ENCODE measurements at regions not wholly inside any gene's neighbourhood (a gene's known extent, or its start where the extent isn't known, plus 50 kb on each side); places are given as distances from the start of the nearest gene placed in this dataset.

GRCh38 chr1:188594542-188595235 lies 1765.9 kb downstream of the PLA2G4A start:
- no peak overlapping the region for H3K4me3 ChIP-seq (ENCODE audit: low read depth, poor library complexity, severe bottlenecking)
- intact Hi-C loops (cut with DNase I; ENCODE audit: low total_unique reads) = no loop called here
- WGBS, 2 donors = 72 to 78% methylated on average over 5 of the region's 5 CpGs
- DNase-seq (ENCODE audit: low spot score in 2 of 2) = no peak
- TF ChIP-seq POLR2A (IDR thresholded peaks at IDR 0.05) = no peak
- no peak for TF ChIP-seq CTCF (IDR thresholded peaks at IDR 0.05)

- intact Hi-C loops (cut with DNase I; ENCODE audit: low total_unique reads) = no loop called here
- DNase-seq (ENCODE audit: low spot score in 2 of 2) = no peak
- no peak for TF ChIP-seq CTCF (IDR thresholded peaks at IDR 0.05)
- TF ChIP-seq POLR2A (IDR thresholded peaks at IDR 0.05) = no peak
- 76 to 80% methylated on average over 2 of the region's 2 CpGs for WGBS, 2 donors
- no peak overlapping the region for H3K4me3 ChIP-seq (ENCODE audit: low read depth, poor library complexity, severe bottlenecking)
Measured at GRCh38 chr1:188599313-188599712, 1770.6 kb downstream of the PLA2G4A start.

GRCh38 chr1:188611432-188611831 lies 1782.7 kb downstream of the PLA2G4A start:
- no peak overlapping the region for H3K4me3 ChIP-seq (ENCODE audit: low read depth, poor library complexity, severe bottlenecking)
- whole genome bisulfite sequencing, 2 donors = 90 to 91% methylated on average over 4 of the region's 4 CpGs
- intact Hi-C loops (cut with DNase I; ENCODE audit: low total_unique reads) = no loop called here
- TF ChIP-seq POLR2A (IDR thresholded peaks at IDR 0.05) = no peak
- TF ChIP-seq CTCF (IDR thresholded peaks at IDR 0.05) = no peak
- DNase-seq (ENCODE audit: low spot score in 2 of 2) = no peak

GRCh38 chr1:188615321-188615720 lies 1786.6 kb downstream of the PLA2G4A start:
- no peak for DNase-seq (ENCODE audit: low spot score in 2 of 2)
- intact Hi-C loops (cut with DNase I; ENCODE audit: low total_unique reads) = no loop called here
- TF ChIP-seq POLR2A (IDR thresholded peaks at IDR 0.05) = no peak
- no peak for TF ChIP-seq CTCF (IDR thresholded peaks at IDR 0.05)
- no peak overlapping the region for H3K4me3 ChIP-seq (ENCODE audit: low read depth, poor library complexity, severe bottlenecking)
- 68 to 71% methylated on average over 1 of the region's 1 CpG for WGBS, 2 donors

- TF ChIP-seq CTCF (IDR thresholded peaks at IDR 0.05) = no peak
- no peak for TF ChIP-seq POLR2A (IDR thresholded peaks at IDR 0.05)
- no peak overlapping the region for H3K4me3 ChIP-seq (ENCODE audit: low read depth, poor library complexity, severe bottlenecking)
- intact Hi-C loops (cut with DNase I; ENCODE audit: low total_unique reads) = no loop called here
- no peak for DNase-seq (ENCODE audit: low spot score in 2 of 2)
- 81 to 88% methylated on average over 4 of the region's 4 CpGs for WGBS, 2 donors
Measured at GRCh38 chr1:188620236-188620635, 1791.5 kb downstream of the PLA2G4A start.
